OCI-LY1 (cell line): ENCODE measurements at regions not wholly inside any gene's neighbourhood (a gene's known extent, or its start where the extent isn't known, plus 50 kb on each side); places are given as distances from the start of the nearest gene placed in this dataset.
"Not testable (repeated sequence)": the region's sequence is repeated elsewhere in the genome, so short reads cannot be mapped to it uniquely, and the experiment has no call there.

Experiments used
- CTCF ChIP-seq: fragments of 200-600 bp; sonication (generic), shearing (Covaris generic); IDR thresholded peaks from 2 replicates; pipeline ENCODE4 v1.5.1; 2017; ENCODE audit warnings: mild to moderate bottlenecking, antibody characterized with exemption, low read length, moderate library complexity, mixed read lengths
- EZH2 ChIP-seq: fragments of 200-600 bp; sonication (generic), shearing (Covaris generic); IDR thresholded peaks from 2 replicates; pipeline ENCODE4 v1.8.0; 2017; ENCODE audit warnings: borderline replicate concordance, mixed run types, mild to moderate bottlenecking, antibody characterized with exemption, low read length, moderate library complexity, mixed read lengths

DNA sequence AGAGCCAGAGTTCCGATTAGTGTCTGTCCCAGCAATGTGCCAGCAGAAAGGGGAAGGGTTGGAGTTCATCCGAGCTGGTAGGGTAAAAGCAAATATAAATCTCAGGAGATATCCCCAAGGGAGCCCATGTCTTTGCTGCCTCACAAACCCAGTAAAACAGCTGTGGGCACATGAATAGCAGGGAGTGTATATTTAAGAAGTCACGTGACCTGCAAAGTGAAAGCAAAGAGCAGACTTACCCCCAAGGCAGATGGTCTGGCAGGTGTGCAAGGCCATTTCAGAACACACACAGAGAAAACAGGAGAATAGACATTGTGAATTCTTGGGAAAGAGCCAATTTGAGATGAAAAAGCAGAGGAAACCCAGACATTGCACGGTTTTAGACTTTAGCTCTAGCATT, 653.4 kb downstream of the TGIF2LX start:
- not testable (repeated sequence) for TF ChIP-seq CTCF, EZH2
